ENCODE measurements at regions not wholly inside any gene's neighbourhood (a gene's known extent, or its start where the extent isn't known, plus 50 kb on each side); places are given as distances from the start of the nearest gene placed in this dataset.

- TF ChIP-seq, protein P1, sequence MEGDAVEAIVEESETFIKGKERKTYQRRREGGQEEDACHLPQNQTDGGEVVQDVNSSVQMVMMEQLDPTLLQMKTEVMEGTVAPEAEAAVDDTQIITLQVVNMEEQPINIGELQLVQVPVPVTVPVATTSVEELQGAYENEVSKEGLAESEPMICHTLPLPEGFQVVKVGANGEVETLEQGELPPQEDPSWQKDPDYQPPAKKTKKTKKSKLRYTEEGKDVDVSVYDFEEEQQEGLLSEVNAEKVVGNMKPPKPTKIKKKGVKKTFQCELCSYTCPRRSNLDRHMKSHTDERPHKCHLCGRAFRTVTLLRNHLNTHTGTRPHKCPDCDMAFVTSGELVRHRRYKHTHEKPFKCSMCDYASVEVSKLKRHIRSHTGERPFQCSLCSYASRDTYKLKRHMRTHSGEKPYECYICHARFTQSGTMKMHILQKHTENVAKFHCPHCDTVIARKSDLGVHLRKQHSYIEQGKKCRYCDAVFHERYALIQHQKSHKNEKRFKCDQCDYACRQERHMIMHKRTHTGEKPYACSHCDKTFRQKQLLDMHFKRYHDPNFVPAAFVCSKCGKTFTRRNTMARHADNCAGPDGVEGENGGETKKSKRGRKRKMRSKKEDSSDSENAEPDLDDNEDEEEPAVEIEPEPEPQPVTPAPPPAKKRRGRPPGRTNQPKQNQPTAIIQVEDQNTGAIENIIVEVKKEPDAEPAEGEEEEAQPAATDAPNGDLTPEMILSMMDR (IDR thresholded peaks at IDR 0.05) = no peak
- ATAC-seq (ENCODE audit: low FRiP score) (no peak), DNase-seq (ENCODE audit: low spot score) (no peak)
These were observed 763.2 kb upstream of the ZEB2 start for GRCh38 chr2:145283131-145283530.

DNA sequence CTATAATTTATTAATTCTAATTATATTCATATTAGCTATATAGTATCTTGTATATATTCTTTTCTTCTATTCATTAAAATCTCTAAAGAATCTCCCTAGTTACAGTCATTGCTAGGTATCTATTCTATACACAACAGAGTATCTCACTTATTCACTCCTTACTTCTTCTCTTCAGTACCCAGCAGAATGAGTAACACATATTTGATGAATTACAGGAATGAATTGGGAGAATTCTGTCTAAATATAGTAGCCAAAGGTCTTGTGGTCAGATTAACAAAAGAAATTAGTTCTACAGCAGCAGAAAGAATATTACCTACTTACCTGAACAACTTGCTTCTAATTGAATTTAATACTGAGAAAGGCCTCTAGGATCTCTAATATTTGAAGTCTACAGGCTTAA, 758.0 kb upstream of the ZEB2 start:
- TF ChIP-seq, protein P1 (IDR thresholded peaks at IDR 0.05) = no peak
- DNase-seq (ENCODE audit: low spot score) = no peak
- ATAC-seq (ENCODE audit: low FRiP score) = no peak

- no peak for DNase-seq (ENCODE audit: low spot score)
These were observed 753.9 kb upstream of the ZEB2 start for GRCh38 chr2:145273840-145274239.

DNA sequence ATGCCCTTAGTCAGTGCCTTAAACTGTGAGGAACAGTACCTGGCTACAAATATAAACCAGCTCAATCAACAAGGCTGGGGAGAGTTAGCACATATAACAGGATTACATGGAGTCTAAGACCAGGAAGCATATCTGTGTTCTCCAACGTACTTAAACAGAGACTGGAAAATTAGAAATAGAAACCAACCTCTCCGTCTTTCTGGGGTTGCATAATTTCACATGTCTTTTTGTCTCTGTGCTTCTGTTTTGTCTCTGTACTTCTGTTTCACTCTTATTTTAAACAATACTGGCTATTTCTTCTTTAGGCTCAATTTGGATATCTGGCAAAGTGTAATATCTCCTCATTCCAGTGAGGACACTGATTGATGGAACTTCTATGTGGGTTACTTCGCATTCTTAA, 749.0 kb upstream of the ZEB2 start:
- ATAC-seq (ENCODE audit: low FRiP score) (no peak), DNase-seq (ENCODE audit: low spot score) (no peak)
- TF ChIP-seq, protein P1 (IDR thresholded peaks at IDR 0.05) = no peak

More at GRCh38 chr2:145273840-145274239, 753.9 kb upstream of the ZEB2 start:
- TF ChIP-seq, protein P1 (IDR thresholded peaks at IDR 0.05) = no peak
- ATAC-seq (ENCODE audit: low FRiP score) = no peak

DNA sequence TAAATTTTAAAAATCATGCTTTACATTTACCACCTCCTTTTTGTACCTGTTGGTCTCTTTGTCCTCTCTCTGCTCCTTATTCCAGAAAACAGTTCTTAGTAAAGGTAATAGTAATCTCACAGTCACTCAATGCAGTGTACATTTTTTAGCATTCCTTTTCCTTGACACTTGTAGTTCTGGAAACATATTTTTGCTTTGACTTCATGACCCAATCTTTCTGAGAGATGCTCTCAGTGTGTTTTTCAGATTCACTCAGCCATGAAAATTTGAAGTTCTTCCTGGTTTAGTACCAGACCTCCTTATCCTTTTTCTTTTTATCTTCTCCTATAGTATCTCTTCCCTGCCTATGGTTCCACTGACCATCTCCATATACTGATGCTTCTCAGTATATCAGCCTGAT, 747.5 kb upstream of the ZEB2 start:
- ATAC-seq (ENCODE audit: low FRiP score) (no peak), DNase-seq (ENCODE audit: low spot score) (no peak)
- TF ChIP-seq, protein P1 (IDR thresholded peaks at IDR 0.05) = no peak

GRCh38 chr2:145265244-145265643, 745.3 kb upstream of the ZEB2 start:
- no peak for DNase-seq (ENCODE audit: low spot score)
- ATAC-seq (ENCODE audit: low FRiP score) = no peak
- TF ChIP-seq, protein P1 (IDR thresholded peaks at IDR 0.05) = no peak

- ATAC-seq (ENCODE audit: low FRiP score) (no peak), DNase-seq (ENCODE audit: low spot score) (no peak)
- TF ChIP-seq, protein P1 (IDR thresholded peaks at IDR 0.05) = no peak
These were observed 740.8 kb upstream of the ZEB2 start for GRCh38 chr2:145260674-145261073.

All from omental fat pad (tissue), 3 donors.